HCT116 (cell line): ENCODE measurements at regions not wholly inside any gene's neighbourhood (a gene's known extent, or its start where the extent isn't known, plus 50 kb on each side); places are given as distances from the start of the nearest gene placed in this dataset.

Experiments
- ATAC-seq: fragments of 200-7000 bp; cut with Tn5 transposase; 2 replicates; pipeline ENCODE4 v1.9.1; 2020; ENCODE audit warnings: mild to moderate bottlenecking, moderate library complexity
- BruUV-seq: library from RNA; stranded (reverse); fragments of 400-500 nt; replicated peaks from 2 replicates; lab custom pipeline; 2021; lab: Mats Ljungman, UMichigan
- CTCF ChIA-PET: fragments of 300-600 bp; sonication (Branson Sonifier 250); formaldehyde crosslinking; loops from one replicate; lab custom pipeline; 2021; ENCODE audit warnings: antibody characterized with exemption; lab: Charles Lee
- POLR2A ChIA-PET: fragments of 300-600, 350-600 bp; sonication (Branson Sonifier 250); formaldehyde crosslinking; loops from one replicate; lab custom pipeline; 2021; ENCODE audit warnings: antibody characterized with exemption; lab: Charles Lee
- RAD21 ChIA-PET, 2 experiments: fragments of 300-600 bp; sonication (Branson Sonifier 250); formaldehyde crosslinking; loops; one replicate each; lab custom pipeline; 2023; ENCODE audit warnings: low total read pairs in 2 of 2; ENCODE audit not compliant: uncharacterized antibody in 2 of 2, unreplicated experiment in 2 of 2, low non-redundant PET in 1 of 2; lab: Charles Lee
- DNase-seq: peaks from one replicate; pipeline ENCODE4 v3.0.0-alpha.2; 2010; ENCODE audit warnings: low read depth, low spot score
- H2AFZ ChIP-seq: fragments of 200-600 bp; shearing (Covaris generic), sonication (generic); 2 replicates; pipeline ENCODE4 v1.6.1; 2017; ENCODE audit warnings: low read depth, mixed run types, mixed read lengths, antibody characterized with exemption, low read length; ENCODE audit not compliant: poor library complexity, severe bottlenecking
- H3K27ac ChIP-seq: 2 replicates; pipeline ENCODE4 v1.5.1; 2012; ENCODE audit warnings: low read depth, low read length
- H3K27me3 ChIP-seq: fragments of 200-600 bp; sonication (generic); 2 replicates; pipeline ENCODE4 v1.6.1; 2016; ENCODE audit warnings: mixed run types, low read length, mixed read lengths; ENCODE audit not compliant: insufficient read depth
- H3K36me3 ChIP-seq, 2 experiments: fragments of 200-500 bp in 1 of 2; fragments of 200-600 bp in 1 of 2; sonication (Bioruptor generic) in 1 of 2; sonication (generic) in 1 of 2; 2 replicates each; pipeline versions ENCODE4 v1.5.1 to v1.6.1; 2014 to 2016; ENCODE audit warnings: low read length in 2 of 2, inconsistent platforms in 1 of 2, mixed read lengths in 1 of 2, mixed run types in 1 of 2; ENCODE audit not compliant: insufficient read depth in 2 of 2, control insufficient read depth in 1 of 2
- H3K4me1 ChIP-seq, 2 experiments: fragments of 200-600 bp in 1 of 2; sonication (generic) in 1 of 2; 2 replicates each; pipeline versions ENCODE4 v1.5.1 to v1.6.1; 2012 to 2017; ENCODE audit warnings: low read length in 2 of 2, inconsistent platforms in 1 of 2, mild to moderate bottlenecking in 1 of 2, mixed read lengths in 1 of 2, mixed run types in 1 of 2, moderate library complexity in 1 of 2; ENCODE audit not compliant: insufficient read depth in 2 of 2, control insufficient read depth in 1 of 2
- H3K4me2 ChIP-seq: fragments of 200-600 bp; sonication (generic); 2 replicates; pipeline ENCODE4 v1.6.1; 2017; ENCODE audit warnings: mixed run types, low read length, mixed read lengths
- H3K4me3 ChIP-seq, 2 experiments: fragments of 200-600 bp in 1 of 2; sonication (generic) in 1 of 2; replicated peaks in 1 of 2; 2 replicates each; pipeline ENCODE4 v1.5.1; 2011 to 2016; ENCODE audit warnings: low read length in 2 of 2, control low read depth in 1 of 2, low read depth in 1 of 2, mild to moderate bottlenecking in 1 of 2, mixed read lengths in 1 of 2, mixed run types in 1 of 2
- H3K79me2 ChIP-seq: fragments of 200-600 bp; sonication (generic); 2 replicates; pipeline ENCODE4 v1.6.1; 2017; ENCODE audit warnings: mild to moderate bottlenecking, mixed run types, low read length, moderate library complexity, mixed read lengths; ENCODE audit not compliant: insufficient read depth
- H3K9ac ChIP-seq: fragments of 200-600 bp; sonication (generic); 2 replicates; pipeline ENCODE4 v1.6.1; 2016; ENCODE audit warnings: low read length, mixed read lengths
- H3K9me2 ChIP-seq: fragments of 200-600 bp; sonication (generic), shearing (Covaris generic); 2 replicates; pipeline ENCODE4 v1.6.1; 2017; ENCODE audit warnings: mixed run types, mild to moderate bottlenecking, moderate library complexity; ENCODE audit not compliant: insufficient read depth
- H3K9me3 ChIP-seq, 2 experiments: fragments of 200-500 bp in 1 of 2; fragments of 200-600 bp in 1 of 2; sonication (Bioruptor generic) in 1 of 2; sonication (generic) in 1 of 2; 2 replicates each; pipeline ENCODE4 v1.6.1; 2014 to 2017; ENCODE audit warnings: low read length in 2 of 2, mixed read lengths in 2 of 2, inconsistent platforms in 1 of 2, low read depth in 1 of 2, mild to moderate bottlenecking in 1 of 2, mixed run types in 1 of 2, moderate library complexity in 1 of 2; ENCODE audit not compliant: control insufficient read depth in 1 of 2, insufficient read depth in 1 of 2
- H4K20me1 ChIP-seq: fragments of 200-600 bp; sonication (generic), shearing (Covaris generic); 2 replicates; pipeline ENCODE4 v1.6.1; 2017; ENCODE audit warnings: mixed run types, mild to moderate bottlenecking, moderate library complexity; ENCODE audit not compliant: insufficient read depth
- CBX3 ChIP-seq: IDR thresholded peaks from 2 replicates; pipeline ENCODE4 v1.6.1; 2012; ENCODE audit warnings: low read depth
- CEBPB ChIP-seq: IDR thresholded peaks from 2 replicates; pipeline ENCODE4 v1.6.1; 2012; ENCODE audit warnings: low read depth
- CTCF ChIP-seq, 3 experiments: fragments of 200-600 bp in 1 of 3; sonication (generic) in 1 of 3; IDR thresholded peaks in 2 of 3; conservative IDR thresholded peaks in 1 of 3; 2 replicates each; pipeline ENCODE4 v1.5.1; 2012 to 2017; ENCODE audit warnings: low read depth in 2 of 3, low read length in 2 of 3, antibody characterized with exemption in 1 of 3, borderline replicate concordance in 1 of 3, control low read depth in 1 of 3, mild to moderate bottlenecking in 1 of 3, mixed read lengths in 1 of 3, mixed run types in 1 of 3, moderate library complexity in 1 of 3; ENCODE audit not compliant: insufficient read depth in 1 of 3
- EGR1 ChIP-seq: IDR thresholded peaks from 2 replicates; pipeline ENCODE4 v1.6.1; 2012; ENCODE audit warnings: low read depth
- ELF1 ChIP-seq: IDR thresholded peaks from 2 replicates; pipeline ENCODE4 v1.6.1; 2012; ENCODE audit warnings: low read depth, borderline replicate concordance
- EZH2 ChIP-seq: fragments of 200-600 bp; sonication (generic); IDR thresholded peaks from 2 replicates; pipeline ENCODE4 v1.6.1; 2017; ENCODE audit warnings: antibody characterized with exemption, mixed run types
- JUND ChIP-seq: IDR thresholded peaks from 2 replicates; pipeline ENCODE4 v1.6.1; 2012
- POLR2AphosphoS5 ChIP-seq: IDR thresholded peaks from 2 replicates; pipeline ENCODE4 v1.6.1; 2011; ENCODE audit warnings: mild to moderate bottlenecking, low read depth, low read length, moderate library complexity
- REST ChIP-seq: IDR thresholded peaks from 2 replicates; pipeline ENCODE4 v1.6.1; 2012; ENCODE audit warnings: low read depth
- SRF ChIP-seq: IDR thresholded peaks from 2 replicates; pipeline ENCODE4 v1.6.1; 2012; ENCODE audit warnings: low read depth
- TCF7L2 ChIP-seq: IDR thresholded peaks from 2 replicates; pipeline ENCODE4 v1.7.0; 2011; ENCODE audit warnings: borderline replicate concordance, inconsistent platforms; ENCODE audit not compliant: insufficient read depth, insufficient read length; ENCODE audit errors: extremely low read depth
- ZBTB33 ChIP-seq: IDR thresholded peaks from 2 replicates; pipeline ENCODE4 v1.6.1; 2011; ENCODE audit warnings: mild to moderate bottlenecking, low read length, moderate library complexity; ENCODE audit not compliant: insufficient replicate concordance; ENCODE audit errors: extremely low read depth
- ZFX ChIP-seq: fragments of 450-650 bp; IDR thresholded peaks from 2 replicates; pipeline ENCODE4 v1.6.1; 2017
- intact Hi-C: fragments of 100-400 bp; cut with micrococcal nuclease; formaldehyde crosslinking; loops from 2 replicates; pipeline ENCODE4 v1.10.0; 2022
- TF ChIP-seq, protein P1 (sequence below): IDR thresholded peaks from 2 replicates; pipeline ENCODE4 v1.6.1; 2012

GRCh38 chr5:117829646-117830045, 1158.7 kb downstream of the DTWD2 start (continued):
- TF ChIP-seq REST (no peak), ZFX (no peak), SRF (no peak), TCF7L2 (no peak), JUND (no peak), CEBPB (no peak)
- TF ChIP-seq, protein P1, sequence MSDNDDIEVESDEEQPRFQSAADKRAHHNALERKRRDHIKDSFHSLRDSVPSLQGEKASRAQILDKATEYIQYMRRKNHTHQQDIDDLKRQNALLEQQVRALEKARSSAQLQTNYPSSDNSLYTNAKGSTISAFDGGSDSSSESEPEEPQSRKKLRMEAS, result no peak

- no peak overlapping the region for H3K9ac ChIP-seq
- DNase-seq, result no peak
- no peaks in the 10 kb centered on the region for H3K9me3 ChIP-seq
- no peak overlapping the region for H2AFZ ChIP-seq
- ATAC-seq, result no peak
- ChIA-PET POLR2A (no interaction called here), CTCF (no interaction called here), RAD21 (no interaction called here)
- no TSS peak for BruUV-seq
- H3K4me3 ChIP-seq, result no peak overlapping the region
- intact Hi-C loops, result no loop called here
- H4K20me1 ChIP-seq, result no peaks in the 10 kb centered on the region
- no peak overlapping the region for H3K27ac ChIP-seq
- H3K36me3 ChIP-seq, result no peaks in the 10 kb centered on the region
- no peaks in the 10 kb centered on the region for H3K27me3 ChIP-seq
- H3K9me2 ChIP-seq, result no peaks in the 10 kb centered on the region
- no peak overlapping the region for H3K4me2 ChIP-seq
- H3K4me1 ChIP-seq, result no peaks in the 10 kb centered on the region
- H3K79me2 ChIP-seq, result no peaks in the 10 kb centered on the region
- TF ChIP-seq CBX3, result no peak
- TF ChIP-seq ZBTB33, result no peak
- TF ChIP-seq POLR2AphosphoS5, result no peak
- TF ChIP-seq EGR1, result no peak
- no peak for TF ChIP-seq ZFX
- no peak for TF ChIP-seq REST
- TF ChIP-seq EZH2, result no peak
- TF ChIP-seq ELF1, result no peak
- no peak for TF ChIP-seq CTCF (IDR thresholded peaks at IDR 0.05 in 2 of 3, conservative IDR thresholded peaks at IDR 0.05 in 1 of 3; ENCODE audit: borderline replicate concordance in 1 of 3, insufficient read depth in 1 of 3, low read depth in 2 of 3, low read length in 2 of 3)
Measured at GRCh38 chr5:117813850-117814249, 1174.5 kb downstream of the DTWD2 start.
